Erythroblast (primary cell): ENCODE measurements at regions not wholly inside any gene's neighbourhood (a gene's known extent, or its start where the extent isn't known, plus 50 kb on each side); places are given as distances from the start of the nearest gene placed in this dataset.

ENCODE experiments used
- GATA1 ChIP-seq: IDR thresholded peaks from 2 replicates; pipeline ENCODE4 v1.6.1; 2011; ENCODE audit warnings: low read depth, mild to moderate bottlenecking, control low read depth, low read length, moderate library complexity
- POLR2A ChIP-seq: IDR thresholded peaks from 2 replicates; pipeline ENCODE4 v1.6.1; 2011; ENCODE audit warnings: mild to moderate bottlenecking, low read length

DNA sequence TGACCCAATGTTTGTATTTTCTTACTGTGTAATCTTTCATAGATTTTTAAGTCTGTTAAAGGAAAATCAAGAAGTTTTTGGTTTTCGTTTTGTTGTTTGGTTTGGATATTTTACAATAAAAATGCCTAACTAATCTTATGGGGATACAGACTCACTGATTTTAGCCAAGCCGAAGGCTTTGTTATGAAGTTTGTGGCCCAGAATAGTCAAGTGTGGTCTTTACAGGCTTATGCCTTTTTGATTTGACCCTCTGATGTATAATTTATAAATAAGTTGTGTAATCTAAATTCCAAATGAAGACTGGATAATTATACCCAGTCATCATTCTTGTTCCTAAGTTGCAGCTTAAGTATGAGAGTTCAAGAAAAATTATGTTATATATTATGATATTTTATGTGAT lies 739.3 kb downstream of the ADGRL2 start:
- TF ChIP-seq POLR2A (no peak), GATA1 (no peak)
